OCI-LY7 (cell line): ENCODE measurements at regions not wholly inside any gene's neighbourhood (a gene's known extent, or its start where the extent isn't known, plus 50 kb on each side); places are given as distances from the start of the nearest gene placed in this dataset.
"Not testable (repeated sequence)": the region's sequence is repeated elsewhere in the genome, so short reads cannot be mapped to it uniquely, and the experiment has no call there.

Experiments
- BruUV-seq: library from RNA; stranded (reverse); fragments of 400-500 nt; replicated peaks from 2 replicates; lab custom pipeline; 2021; lab: Mats Ljungman, UMichigan
- CTCF ChIA-PET: fragments of 300-600 bp; sonication (Branson Sonifier 250); formaldehyde crosslinking; loops from one replicate; lab custom pipeline; 2022; ENCODE audit warnings: antibody characterized with exemption; ENCODE audit not compliant: unreplicated experiment; lab: Charles Lee
- POLR2A ChIA-PET: fragments of 300-600 bp; sonication (Branson Sonifier 250); formaldehyde crosslinking; loops from one replicate; lab custom pipeline; 2022; ENCODE audit warnings: antibody characterized with exemption; lab: Charles Lee
- DNase-seq: peaks from one replicate; pipeline ENCODE4 v3.0.0-alpha.2; 2015; ENCODE audit warnings: low spot score
- H2AFZ ChIP-seq: fragments of 200-600 bp; sonication (generic), shearing (Covaris generic); 2 replicates; pipeline ENCODE4 v1.6.1; 2014; ENCODE audit warnings: mild to moderate bottlenecking, antibody characterized with exemption, low read length, moderate library complexity
- H3K27ac ChIP-seq: fragments of 200-600 bp; sonication (generic); 2 replicates; pipeline ENCODE4 v1.5.1; 2014; ENCODE audit warnings: mixed run types, low read depth, mild to moderate bottlenecking, moderate library complexity, low read length, inconsistent platforms; ENCODE audit not compliant: poor library complexity, severe bottlenecking
- H3K36me3 ChIP-seq: fragments of 200-600 bp; sonication (generic); 2 replicates; pipeline ENCODE4 v1.6.1; 2014; ENCODE audit warnings: mild to moderate bottlenecking, antibody characterized with exemption, low read length, moderate library complexity, mixed read lengths; ENCODE audit not compliant: insufficient read depth
- H3K4me1 ChIP-seq: fragments of 200-600 bp; sonication (generic); 2 replicates; pipeline ENCODE4 v1.5.1; 2014; ENCODE audit warnings: mild to moderate bottlenecking, low read length; ENCODE audit not compliant: insufficient read depth, poor library complexity, severe bottlenecking
- H3K4me2 ChIP-seq: fragments of 200-600 bp; sonication (generic); 2 replicates; pipeline ENCODE4 v1.6.1; 2014; ENCODE audit warnings: mild to moderate bottlenecking, low read length
- H3K4me3 ChIP-seq: fragments of 200-600 bp; sonication (generic); 2 replicates; pipeline ENCODE4 v1.5.1; 2014; ENCODE audit warnings: mild to moderate bottlenecking, low read depth, low read length; ENCODE audit not compliant: poor library complexity, severe bottlenecking
- H3K79me2 ChIP-seq: fragments of 200-600 bp; sonication (generic); 2 replicates; pipeline ENCODE4 v1.6.1; 2016; ENCODE audit warnings: low read depth, mild to moderate bottlenecking, low read length, moderate library complexity, mixed read lengths; ENCODE audit not compliant: insufficient read depth
- H3K9me2 ChIP-seq: fragments of 200-600 bp; sonication (generic); 2 replicates; pipeline ENCODE4 v1.6.1; 2016; ENCODE audit warnings: mild to moderate bottlenecking, low read length, mixed read lengths; ENCODE audit not compliant: insufficient read depth
- H3K9me3 ChIP-seq: fragments of 200-600 bp; sonication (generic); 2 replicates; pipeline ENCODE4 v1.6.1; 2014; ENCODE audit warnings: mild to moderate bottlenecking, mixed run types, low read length, mixed read lengths
- H4K20me1 ChIP-seq: fragments of 200-600 bp; sonication (generic); 2 replicates; pipeline ENCODE4 v1.6.1; 2014; ENCODE audit warnings: mild to moderate bottlenecking, antibody characterized with exemption, low read length, moderate library complexity, mixed read lengths; ENCODE audit not compliant: insufficient read depth
- EZH2phosphoT487 ChIP-seq: fragments of 200-600 bp; sonication (generic); IDR thresholded peaks from 2 replicates; pipeline ENCODE4 v1.6.1; 2018; ENCODE audit warnings: low read depth, borderline replicate concordance, mild to moderate bottlenecking, mixed run types, antibody characterized with exemption, low read length, moderate library complexity, mixed read lengths
- intact Hi-C: fragments of 100-400 bp; cut with micrococcal nuclease; formaldehyde crosslinking; loops from one replicate; pipeline ENCODE4 v1.10.0; 2022; ENCODE audit not compliant: unreplicated experiment
- TF ChIP-seq, protein P1 (sequence below): fragments of 200-600 bp; sonication (generic); conservative IDR thresholded peaks from 2 replicates; pipeline ENCODE4 v1.5.1; 2014; ENCODE audit warnings: mild to moderate bottlenecking, antibody characterized with exemption, low read length, moderate library complexity, mixed read lengths

DNA sequence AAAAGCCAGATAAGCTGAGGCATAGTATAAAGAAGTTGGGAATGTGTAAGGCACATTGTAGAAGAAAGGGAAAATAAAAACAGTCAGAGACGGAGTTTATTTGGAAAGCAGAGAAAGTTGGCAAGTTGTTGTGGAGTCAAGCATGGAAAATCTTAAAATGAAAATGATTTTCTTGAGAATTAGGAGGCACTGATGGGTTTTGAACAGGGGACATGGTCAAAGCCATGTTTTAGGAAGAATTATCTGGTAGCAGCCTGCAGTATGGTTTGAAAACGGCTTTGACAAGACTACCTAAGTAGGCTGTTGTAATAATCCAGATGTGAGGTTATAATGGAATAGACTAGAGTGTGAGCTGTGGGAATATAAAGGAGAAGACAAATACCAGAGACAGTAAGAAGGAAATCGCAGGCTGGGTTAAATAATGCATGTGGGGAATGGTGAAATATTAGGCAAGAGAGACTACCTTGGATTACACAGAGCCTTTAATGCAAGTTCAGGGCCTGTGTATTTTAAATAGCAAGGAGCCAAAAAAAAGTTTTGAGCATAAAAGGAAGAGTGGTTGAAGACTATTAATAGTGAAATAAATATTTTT lies 130.4 kb upstream of the MEOX2 start:
- H3K9me2 ChIP-seq = no peaks in the 10 kb centered on the region
- CTCF ChIA-PET = no interaction called here

DNA sequence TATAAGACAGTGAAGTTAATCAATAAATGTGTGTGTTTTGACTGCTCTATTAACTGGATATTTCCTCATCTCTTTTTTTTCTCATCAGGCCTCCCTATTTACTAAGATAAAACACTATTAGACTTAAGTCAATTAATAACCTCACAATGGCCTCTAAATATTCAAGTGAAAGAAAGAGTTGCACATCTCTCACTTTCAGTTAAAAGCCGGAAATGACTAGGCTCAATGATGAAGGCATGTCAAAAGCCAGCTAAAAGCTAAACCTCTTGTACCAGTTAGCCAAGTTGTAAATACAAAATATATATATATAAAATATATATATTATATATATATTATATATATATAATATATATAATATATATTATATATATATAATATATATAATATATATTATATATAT lies 127.0 kb upstream of the MEOX2 start:
- no peak overlapping the region for H3K4me2 ChIP-seq
- no peaks in the 10 kb centered on the region for H3K79me2 ChIP-seq
- H3K4me1 ChIP-seq = no peaks in the 10 kb centered on the region
- H3K36me3 ChIP-seq = no peaks in the 10 kb centered on the region
- no peak overlapping the region for H3K4me3 ChIP-seq
- no TSS peak for BruUV-seq
- H3K9me3 ChIP-seq = no peaks in the 10 kb centered on the region
- no peak overlapping the region for H3K27ac ChIP-seq
- no peaks in the 10 kb centered on the region for H3K9me2 ChIP-seq
- no peaks in the 10 kb centered on the region for H4K20me1 ChIP-seq
- CTCF ChIA-PET = no interaction called here
- DNase-seq = no peak
- H2AFZ ChIP-seq = no peak overlapping the region
- POLR2A ChIA-PET = interaction anchor here (0.7 kb wide), 1 partner anchor 1240 kb away, joined by 4 read pairs; no protein-coding TSS in a partner anchor
- intact Hi-C loops = no loop called here
- TF ChIP-seq EZH2phosphoT487 = no peak
- TF ChIP-seq, protein P1, sequence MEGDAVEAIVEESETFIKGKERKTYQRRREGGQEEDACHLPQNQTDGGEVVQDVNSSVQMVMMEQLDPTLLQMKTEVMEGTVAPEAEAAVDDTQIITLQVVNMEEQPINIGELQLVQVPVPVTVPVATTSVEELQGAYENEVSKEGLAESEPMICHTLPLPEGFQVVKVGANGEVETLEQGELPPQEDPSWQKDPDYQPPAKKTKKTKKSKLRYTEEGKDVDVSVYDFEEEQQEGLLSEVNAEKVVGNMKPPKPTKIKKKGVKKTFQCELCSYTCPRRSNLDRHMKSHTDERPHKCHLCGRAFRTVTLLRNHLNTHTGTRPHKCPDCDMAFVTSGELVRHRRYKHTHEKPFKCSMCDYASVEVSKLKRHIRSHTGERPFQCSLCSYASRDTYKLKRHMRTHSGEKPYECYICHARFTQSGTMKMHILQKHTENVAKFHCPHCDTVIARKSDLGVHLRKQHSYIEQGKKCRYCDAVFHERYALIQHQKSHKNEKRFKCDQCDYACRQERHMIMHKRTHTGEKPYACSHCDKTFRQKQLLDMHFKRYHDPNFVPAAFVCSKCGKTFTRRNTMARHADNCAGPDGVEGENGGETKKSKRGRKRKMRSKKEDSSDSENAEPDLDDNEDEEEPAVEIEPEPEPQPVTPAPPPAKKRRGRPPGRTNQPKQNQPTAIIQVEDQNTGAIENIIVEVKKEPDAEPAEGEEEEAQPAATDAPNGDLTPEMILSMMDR = no peak

More for the DNA sequence above, 130.4 kb upstream of the MEOX2 start:
- Histone ChIP-seq H3K4me2 (no peak overlapping the region), H3K4me3 (no peak overlapping the region), H4K20me1 (no peaks in the 10 kb centered on the region), H2AFZ (no peak overlapping the region), H3K4me1 (no peaks in the 10 kb centered on the region), H3K27ac (no peak overlapping the region), H3K36me3 (no peaks in the 10 kb centered on the region), H3K79me2 (no peaks in the 10 kb centered on the region), H3K9me3 (no peaks in the 10 kb centered on the region)
- POLR2A ChIA-PET = interaction anchor here (0.6 to 0.9 kb wide), 2 partner anchors 15 to 60 kb away, joined by 3 read pairs; no protein-coding TSS in a partner anchor
- no peak for TF ChIP-seq EZH2phosphoT487
- TF ChIP-seq, protein P1 = no peak
- DNase-seq = no peak
- intact Hi-C loops = no loop called here
- BruUV-seq = no TSS peak

DNA sequence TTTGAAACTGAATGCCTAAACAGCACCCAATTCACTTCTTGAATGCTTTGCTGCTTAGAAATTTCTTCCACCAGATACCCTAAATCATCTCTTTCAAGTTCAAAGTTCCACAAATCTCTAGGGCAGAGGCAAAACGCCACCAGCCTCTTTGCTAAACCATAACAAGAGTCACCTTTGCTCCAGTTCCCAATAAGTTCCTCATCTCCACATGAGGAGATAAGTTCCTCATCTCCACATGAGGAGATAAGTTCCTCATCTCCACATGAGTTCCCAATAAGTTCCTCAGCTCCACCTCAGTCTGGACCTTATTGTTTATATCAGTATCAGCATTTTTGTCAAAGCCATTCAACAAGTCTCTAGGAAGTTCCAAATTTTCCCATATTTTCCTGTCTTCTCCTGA lies 123.9 kb upstream of the MEOX2 start:
- CTCF ChIA-PET, DNase-seq, H3K9me3 ChIP-seq, H2AFZ ChIP-seq, H3K9me2 ChIP-seq, H4K20me1 ChIP-seq, H3K27ac ChIP-seq, H3K4me2 ChIP-seq, H3K36me3 ChIP-seq, BruUV-seq, H3K4me3 ChIP-seq, intact Hi-C loops, POLR2A ChIA-PET, H3K79me2 ChIP-seq, H3K4me1 ChIP-seq: not testable (repeated sequence)

DNA sequence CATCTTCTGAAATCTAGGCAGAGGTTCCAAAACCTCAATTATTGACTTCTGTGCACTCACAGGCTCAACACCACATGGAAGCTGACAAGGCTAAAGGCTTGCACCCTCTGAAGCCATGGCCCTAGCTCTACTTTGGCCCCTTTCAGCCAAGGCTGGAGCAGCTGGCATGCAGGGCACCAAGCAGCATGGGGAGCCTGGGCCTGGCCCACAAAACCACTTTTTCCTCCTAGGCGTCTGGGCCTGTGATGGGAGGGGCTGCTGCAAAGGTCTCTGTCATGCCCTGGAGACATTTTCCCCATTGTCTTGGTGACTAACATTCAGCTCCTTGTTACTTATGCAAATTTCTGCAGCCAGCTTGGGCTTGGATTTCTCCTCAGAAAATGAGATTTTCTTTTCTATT lies 123.5 kb upstream of the MEOX2 start:
- H3K79me2 ChIP-seq, BruUV-seq, H3K4me1 ChIP-seq, POLR2A ChIA-PET, H4K20me1 ChIP-seq, DNase-seq, H3K36me3 ChIP-seq, H3K9me2 ChIP-seq, CTCF ChIA-PET, H3K4me2 ChIP-seq, H3K4me3 ChIP-seq, H3K27ac ChIP-seq, intact Hi-C loops, H2AFZ ChIP-seq, H3K9me3 ChIP-seq: not testable (repeated sequence)
